ENCODE measurements at regions not wholly inside any gene's neighbourhood (a gene's known extent, or its start where the extent isn't known, plus 50 kb on each side); places are given as distances from the start of the nearest gene placed in this dataset.

DNA sequence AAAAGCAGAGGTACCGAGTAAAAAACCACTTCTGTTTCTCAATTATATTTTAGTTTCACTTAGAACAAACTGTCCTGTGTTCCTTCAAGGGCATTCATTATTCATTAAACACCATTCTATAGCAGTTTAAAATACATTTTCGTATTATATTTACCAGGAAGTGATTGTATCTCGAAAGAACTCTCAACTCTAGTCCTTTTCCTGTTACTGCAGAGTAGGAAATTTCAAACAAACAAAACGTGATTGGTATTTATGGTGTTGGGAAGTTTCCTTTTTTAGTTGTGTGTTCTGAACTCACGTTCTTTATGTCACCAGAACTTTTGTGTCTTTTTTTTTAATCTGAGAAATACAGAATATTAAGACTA lies 139.5 kb upstream of the BTBD3 start:
- Histone ChIP-seq H3K27me3 (ENCODE audit: insufficient read depth, low read depth, low read length) (no peaks in the 10 kb centered on the region), H3K4me3 (ENCODE audit: low read length) (no peak overlapping the region), H3K36me3 (ENCODE audit: insufficient read depth, low read length) (no peaks in the 10 kb centered on the region), H3K9ac (ENCODE audit: low read length) (no peak overlapping the region), H3K79me2 (replicated peaks; ENCODE audit: insufficient read depth, low read length) (no peaks in the 10 kb centered on the region), H3K27ac (ENCODE audit: low read length) (no peak overlapping the region), H4K20me1 (ENCODE audit: insufficient read depth) (no peaks in the 10 kb centered on the region), H3K9me3 (ENCODE audit: low read length) (no peaks in the 10 kb centered on the region), H3K4me2 (ENCODE audit: low read length) (no peak overlapping the region), H2AFZ (ENCODE audit: low read depth, low read length) (no peak overlapping the region), H3K9me2 (ENCODE audit: insufficient read depth, low read length) (no peaks in the 10 kb centered on the region), H3F3A (ENCODE audit: insufficient read depth, low read length, poor library complexity, severe bottlenecking) (no peaks in the 10 kb centered on the region)
- TF ChIP-seq, protein P1, sequence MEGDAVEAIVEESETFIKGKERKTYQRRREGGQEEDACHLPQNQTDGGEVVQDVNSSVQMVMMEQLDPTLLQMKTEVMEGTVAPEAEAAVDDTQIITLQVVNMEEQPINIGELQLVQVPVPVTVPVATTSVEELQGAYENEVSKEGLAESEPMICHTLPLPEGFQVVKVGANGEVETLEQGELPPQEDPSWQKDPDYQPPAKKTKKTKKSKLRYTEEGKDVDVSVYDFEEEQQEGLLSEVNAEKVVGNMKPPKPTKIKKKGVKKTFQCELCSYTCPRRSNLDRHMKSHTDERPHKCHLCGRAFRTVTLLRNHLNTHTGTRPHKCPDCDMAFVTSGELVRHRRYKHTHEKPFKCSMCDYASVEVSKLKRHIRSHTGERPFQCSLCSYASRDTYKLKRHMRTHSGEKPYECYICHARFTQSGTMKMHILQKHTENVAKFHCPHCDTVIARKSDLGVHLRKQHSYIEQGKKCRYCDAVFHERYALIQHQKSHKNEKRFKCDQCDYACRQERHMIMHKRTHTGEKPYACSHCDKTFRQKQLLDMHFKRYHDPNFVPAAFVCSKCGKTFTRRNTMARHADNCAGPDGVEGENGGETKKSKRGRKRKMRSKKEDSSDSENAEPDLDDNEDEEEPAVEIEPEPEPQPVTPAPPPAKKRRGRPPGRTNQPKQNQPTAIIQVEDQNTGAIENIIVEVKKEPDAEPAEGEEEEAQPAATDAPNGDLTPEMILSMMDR (IDR thresholded peaks at IDR 0.05; ENCODE audit: poor library complexity, severe bottlenecking): no peak
- no peak for TF ChIP-seq POLR2AphosphoS5 (IDR thresholded peaks at IDR 0.05)
- TF ChIP-seq SMC3 (conservative IDR thresholded peaks at IDR 0.05; ENCODE audit: poor library complexity): no peak
- no peak for TF ChIP-seq EP300 (conservative IDR thresholded peaks at IDR 0.05; ENCODE audit: poor library complexity, severe bottlenecking)
- TF ChIP-seq MXI1 (conservative IDR thresholded peaks at IDR 0.05; ENCODE audit: poor library complexity, severe bottlenecking): no peak
- no peak for TF ChIP-seq EZH2 (IDR thresholded peaks at IDR 0.05; ENCODE audit: borderline replicate concordance, insufficient read depth, low read length, poor library complexity, severe bottlenecking)
- TF ChIP-seq, protein P2, sequence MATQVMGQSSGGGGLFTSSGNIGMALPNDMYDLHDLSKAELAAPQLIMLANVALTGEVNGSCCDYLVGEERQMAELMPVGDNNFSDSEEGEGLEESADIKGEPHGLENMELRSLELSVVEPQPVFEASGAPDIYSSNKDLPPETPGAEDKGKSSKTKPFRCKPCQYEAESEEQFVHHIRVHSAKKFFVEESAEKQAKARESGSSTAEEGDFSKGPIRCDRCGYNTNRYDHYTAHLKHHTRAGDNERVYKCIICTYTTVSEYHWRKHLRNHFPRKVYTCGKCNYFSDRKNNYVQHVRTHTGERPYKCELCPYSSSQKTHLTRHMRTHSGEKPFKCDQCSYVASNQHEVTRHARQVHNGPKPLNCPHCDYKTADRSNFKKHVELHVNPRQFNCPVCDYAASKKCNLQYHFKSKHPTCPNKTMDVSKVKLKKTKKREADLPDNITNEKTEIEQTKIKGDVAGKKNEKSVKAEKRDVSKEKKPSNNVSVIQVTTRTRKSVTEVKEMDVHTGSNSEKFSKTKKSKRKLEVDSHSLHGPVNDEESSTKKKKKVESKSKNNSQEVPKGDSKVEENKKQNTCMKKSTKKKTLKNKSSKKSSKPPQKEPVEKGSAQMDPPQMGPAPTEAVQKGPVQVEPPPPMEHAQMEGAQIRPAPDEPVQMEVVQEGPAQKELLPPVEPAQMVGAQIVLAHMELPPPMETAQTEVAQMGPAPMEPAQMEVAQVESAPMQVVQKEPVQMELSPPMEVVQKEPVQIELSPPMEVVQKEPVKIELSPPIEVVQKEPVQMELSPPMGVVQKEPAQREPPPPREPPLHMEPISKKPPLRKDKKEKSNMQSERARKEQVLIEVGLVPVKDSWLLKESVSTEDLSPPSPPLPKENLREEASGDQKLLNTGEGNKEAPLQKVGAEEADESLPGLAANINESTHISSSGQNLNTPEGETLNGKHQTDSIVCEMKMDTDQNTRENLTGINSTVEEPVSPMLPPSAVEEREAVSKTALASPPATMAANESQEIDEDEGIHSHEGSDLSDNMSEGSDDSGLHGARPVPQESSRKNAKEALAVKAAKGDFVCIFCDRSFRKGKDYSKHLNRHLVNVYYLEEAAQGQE (IDR thresholded peaks at IDR 0.05; ENCODE audit: borderline replicate concordance): no peak

DNA sequence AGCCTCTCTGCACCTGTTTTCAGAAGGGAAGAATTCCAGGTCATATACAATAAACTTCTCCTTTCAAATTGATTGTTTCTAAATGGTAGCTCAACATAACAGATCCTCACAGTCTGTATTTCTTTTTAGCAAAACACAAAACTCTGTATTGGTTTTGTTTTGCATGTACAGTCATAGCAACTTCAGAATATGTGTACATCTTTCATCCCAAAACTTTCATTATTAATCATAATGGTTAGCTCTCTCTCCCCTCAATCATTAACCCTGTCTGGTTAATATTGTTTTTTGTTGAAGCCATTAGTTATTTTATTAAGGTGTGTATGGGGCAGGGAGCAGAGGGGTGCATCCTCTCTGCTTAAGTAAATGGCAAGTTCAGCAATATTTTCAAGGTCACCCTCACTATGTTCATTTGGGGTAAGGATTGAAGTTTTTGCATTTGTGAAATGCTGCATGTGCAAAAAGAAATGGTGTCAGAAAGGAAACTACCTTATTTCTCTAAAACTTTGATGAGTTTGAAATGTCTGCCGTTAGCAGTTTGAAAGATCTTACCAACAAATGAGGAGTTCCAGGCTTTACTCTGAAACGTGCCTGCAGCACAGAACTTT lies 136.8 kb upstream of the BTBD3 start:
- no peaks in the 10 kb centered on the region for H3K9me2 ChIP-seq (ENCODE audit: insufficient read depth, low read length)
- H3K27ac ChIP-seq (ENCODE audit: low read length): no peak overlapping the region
- no peaks in the 10 kb centered on the region for H3K27me3 ChIP-seq (ENCODE audit: insufficient read depth, low read depth, low read length)
- no peak overlapping the region for H3K4me2 ChIP-seq (ENCODE audit: low read length)
- no peaks in the 10 kb centered on the region for H3K9me3 ChIP-seq (ENCODE audit: low read length)
- no peaks in the 10 kb centered on the region for H3K79me2 ChIP-seq (replicated peaks; ENCODE audit: insufficient read depth, low read length)
- H3F3A ChIP-seq (ENCODE audit: insufficient read depth, low read length, poor library complexity, severe bottlenecking): no peaks in the 10 kb centered on the region
- TF ChIP-seq RAD21 (conservative IDR thresholded peaks at IDR 0.05) (no peak), POLR2AphosphoS5 (IDR thresholded peaks at IDR 0.05) (no peak)
- no peaks in the 10 kb centered on the region for H4K20me1 ChIP-seq (ENCODE audit: insufficient read depth)
- no peak overlapping the region for H2AFZ ChIP-seq (ENCODE audit: low read depth, low read length)
- H3K4me3 ChIP-seq (ENCODE audit: low read length): no peak overlapping the region
- no peaks in the 10 kb centered on the region for H3K36me3 ChIP-seq (ENCODE audit: insufficient read depth, low read length)
- no peak overlapping the region for H3K9ac ChIP-seq (ENCODE audit: low read length)

Data from neural cell (in vitro differentiated cells).